ELR (cell line): ENCODE measurements at regions not wholly inside any gene's neighbourhood (a gene's known extent, or its start where the extent isn't known, plus 50 kb on each side); places are given as distances from the start of the nearest gene placed in this dataset.

Experiments
- DNase-seq: peaks from one replicate; pipeline ENCODE4 v3.0.0-alpha.2; 2015; ENCODE audit warnings: low read depth

DNA sequence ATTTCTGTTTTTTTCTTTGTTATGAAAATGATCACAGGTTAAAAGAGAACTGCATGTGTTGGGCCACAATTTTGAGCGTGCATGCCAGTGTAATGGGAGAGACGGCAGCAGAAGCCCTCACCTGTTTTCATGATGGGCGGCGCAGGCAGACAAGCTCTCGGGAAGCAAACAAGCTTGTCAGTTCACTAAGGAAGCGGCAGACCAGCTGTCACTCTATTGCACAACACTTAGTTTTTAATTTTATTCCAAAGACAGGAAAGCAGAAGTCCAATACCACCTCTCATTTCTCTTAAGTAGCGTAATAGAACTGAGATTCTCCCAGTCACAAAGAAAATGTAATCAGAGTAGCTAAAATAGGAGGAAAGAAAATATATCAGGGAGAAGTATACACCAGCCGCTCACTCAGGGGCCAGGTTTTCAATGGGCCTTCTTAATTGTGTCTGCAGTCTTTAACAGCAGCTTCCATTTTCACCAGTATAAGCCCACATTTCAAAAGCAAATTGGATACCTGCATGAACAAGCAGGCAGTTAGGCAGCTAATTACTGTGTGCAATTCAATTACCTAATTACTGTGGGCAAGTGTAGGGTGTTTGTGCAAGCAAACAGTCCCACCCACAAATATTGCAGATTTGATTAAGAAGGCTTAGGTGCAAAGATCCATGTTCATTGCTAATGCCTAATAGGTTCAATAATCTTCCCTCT, 711.4 kb downstream of the DIAPH3 start:
- DNase-seq, result no peak

DNA sequence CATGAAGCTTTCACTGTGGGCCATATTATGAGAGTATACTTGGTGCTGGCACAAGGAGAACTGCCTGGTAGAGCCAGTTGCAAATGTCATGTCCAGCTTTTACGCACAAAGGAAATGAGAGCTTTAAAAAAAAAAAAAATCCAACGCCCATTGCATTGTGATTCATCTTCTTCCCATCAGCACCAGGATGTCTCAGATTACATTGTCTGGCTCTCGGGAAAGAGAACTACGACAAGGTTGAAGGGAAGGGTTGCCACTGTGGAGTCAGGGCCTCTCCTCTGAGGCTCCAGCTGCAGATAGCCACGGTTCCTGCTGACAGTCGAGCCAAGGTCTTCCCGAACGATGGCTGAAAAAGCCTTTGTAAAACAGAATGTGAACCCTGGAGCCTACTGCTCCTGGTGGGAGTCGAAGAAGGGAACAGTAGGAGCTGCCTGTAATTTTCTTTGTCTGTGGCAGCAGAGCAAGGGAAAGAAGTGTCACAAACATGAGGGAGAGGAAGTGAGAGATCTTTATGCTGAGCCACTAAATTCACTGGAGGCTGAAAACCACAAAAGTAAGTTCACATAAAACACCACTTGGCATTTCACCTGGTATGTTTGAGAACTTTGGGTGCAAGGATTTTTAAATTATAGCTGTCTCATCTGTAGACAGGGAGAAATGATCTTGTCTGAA, 704.7 kb downstream of the DIAPH3 start:
- DNase-seq, result peak; percentile 47

DNA sequence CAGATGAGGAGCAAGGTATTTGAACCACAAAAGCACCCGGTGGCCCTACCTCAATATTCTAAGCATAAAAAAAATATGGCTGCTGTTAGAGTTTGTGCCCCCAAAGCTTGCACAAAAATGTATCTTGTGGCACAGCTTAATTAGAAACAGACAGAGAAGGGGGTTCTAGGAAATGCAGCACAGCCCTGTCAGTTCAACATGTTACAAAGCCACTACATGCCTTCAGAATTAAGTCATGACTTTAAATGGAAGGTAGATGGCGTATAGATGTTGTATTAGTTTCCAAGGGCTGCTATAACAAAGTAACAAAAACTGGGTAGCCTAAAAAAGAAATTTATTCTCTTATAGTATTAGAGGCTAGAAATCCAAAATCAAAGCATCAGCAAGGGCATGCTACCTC, 703.8 kb downstream of the DIAPH3 start:
- DNase-seq, result no peak

DNA sequence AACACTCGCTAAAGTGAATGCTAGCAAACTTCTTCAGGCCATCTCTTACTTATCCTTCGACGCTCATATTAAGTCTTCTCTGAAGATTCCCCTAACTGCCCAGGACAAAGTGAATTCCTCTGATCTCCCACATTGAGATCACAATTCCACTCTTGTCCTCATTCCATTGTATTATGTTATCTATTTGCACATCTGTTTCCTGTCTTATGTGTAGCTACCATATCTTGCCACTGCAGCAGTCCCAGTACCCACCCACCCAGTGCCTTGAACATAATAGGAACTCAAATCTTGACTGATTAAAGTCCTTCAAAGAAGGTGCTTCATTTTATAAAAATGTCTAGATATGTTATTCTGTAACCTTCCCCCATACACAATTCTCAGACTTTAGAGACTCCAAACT, 702.3 kb downstream of the DIAPH3 start:
- DNase-seq, result no peak

DNA sequence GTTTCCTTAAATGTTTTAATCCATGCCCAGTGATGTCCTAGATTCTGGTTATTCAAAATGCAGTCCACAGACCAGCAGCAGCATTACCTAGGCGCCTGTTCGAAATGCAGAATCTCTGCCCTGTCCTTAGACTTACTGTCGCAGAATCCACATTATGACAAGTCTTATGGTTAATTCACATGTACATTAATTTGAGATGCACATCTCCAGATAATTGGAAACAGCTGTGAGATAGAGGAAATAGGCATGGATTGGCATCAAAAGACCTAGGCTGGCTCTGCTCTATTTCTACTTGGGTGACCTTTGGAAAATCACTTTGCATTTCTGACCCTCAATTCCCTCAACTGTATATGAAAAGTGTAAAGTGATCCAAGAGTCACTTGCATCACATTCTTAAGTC, 700.7 kb downstream of the DIAPH3 start:
- no peak for DNase-seq

DNA sequence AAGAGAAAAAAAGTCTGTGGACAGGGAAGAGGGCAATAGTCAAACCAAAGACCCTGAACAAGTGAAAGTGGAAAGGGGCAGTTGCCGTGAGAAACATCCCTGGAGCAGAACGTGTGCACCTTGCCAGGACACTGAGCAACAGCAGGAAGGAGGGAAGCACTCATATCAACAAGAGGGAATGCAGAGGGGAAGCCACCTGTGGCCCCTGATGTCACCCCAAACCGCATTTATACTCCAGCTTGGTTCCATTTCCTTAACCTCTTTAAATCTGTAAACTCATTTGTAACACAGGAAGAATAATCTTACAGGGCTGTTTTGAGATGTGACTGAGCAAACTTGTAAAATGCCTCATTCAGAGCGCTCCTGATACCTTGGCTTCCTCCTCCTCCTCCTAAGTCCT, 698.8 kb downstream of the DIAPH3 start:
- DNase-seq, result no peak

DNA sequence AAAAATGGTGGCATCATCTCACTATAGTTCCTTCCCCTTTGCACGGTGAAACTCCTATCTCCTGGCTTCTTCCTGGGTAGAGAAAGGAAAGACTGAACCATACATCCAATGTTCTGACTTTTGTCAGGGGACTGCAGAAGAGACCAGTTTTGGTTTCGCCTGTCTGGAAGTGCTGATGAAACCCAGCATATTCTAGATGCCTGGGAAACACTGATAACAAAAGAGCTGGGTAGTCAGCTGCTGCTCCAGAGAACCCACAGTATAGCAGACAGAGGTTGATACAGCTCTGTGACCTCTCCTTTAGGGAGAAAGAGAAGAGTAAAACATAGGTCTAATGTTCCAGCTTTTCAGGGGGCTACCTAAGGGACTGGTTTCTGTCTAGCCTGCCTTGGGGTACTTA, 695.3 kb downstream of the DIAPH3 start:
- no peak for DNase-seq

DNA sequence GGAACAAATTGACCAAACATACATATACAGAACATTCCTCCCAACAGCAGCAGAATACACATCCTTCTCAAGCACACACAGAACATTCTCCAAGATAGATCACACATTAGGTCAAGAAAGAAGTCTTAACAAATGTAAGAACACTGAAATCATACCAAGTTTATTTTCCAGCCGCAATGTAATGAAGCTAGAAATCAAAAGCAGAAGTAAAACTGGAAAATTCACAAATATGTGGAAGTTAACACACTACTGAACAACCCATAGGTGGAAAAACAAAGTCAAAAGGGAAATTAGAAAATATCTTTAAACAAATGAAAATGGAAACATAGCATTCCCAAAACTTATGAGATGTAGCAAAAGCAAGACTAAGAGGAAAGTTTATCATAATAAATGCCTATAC, 692.6 kb downstream of the DIAPH3 start:
- no peak for DNase-seq

DNA sequence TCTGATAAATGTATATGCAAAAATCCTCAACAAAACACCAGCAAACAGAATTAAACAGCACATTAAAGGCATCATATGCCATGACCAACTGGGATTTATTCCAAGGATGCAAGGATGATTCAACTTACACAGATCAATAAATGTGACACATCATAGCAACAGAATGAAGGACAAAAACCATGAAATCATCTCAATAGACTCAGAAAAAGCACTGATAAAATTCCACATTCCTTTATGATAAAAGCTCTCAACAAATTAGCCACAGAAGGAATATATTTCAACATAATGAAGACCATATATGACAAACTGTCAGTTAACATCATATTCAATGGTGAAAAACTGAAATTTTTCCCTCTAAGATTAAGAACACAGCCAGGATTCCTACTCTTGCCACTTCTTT, 691.6 kb downstream of the DIAPH3 start:
- peak; percentile 7 for DNase-seq

DNA sequence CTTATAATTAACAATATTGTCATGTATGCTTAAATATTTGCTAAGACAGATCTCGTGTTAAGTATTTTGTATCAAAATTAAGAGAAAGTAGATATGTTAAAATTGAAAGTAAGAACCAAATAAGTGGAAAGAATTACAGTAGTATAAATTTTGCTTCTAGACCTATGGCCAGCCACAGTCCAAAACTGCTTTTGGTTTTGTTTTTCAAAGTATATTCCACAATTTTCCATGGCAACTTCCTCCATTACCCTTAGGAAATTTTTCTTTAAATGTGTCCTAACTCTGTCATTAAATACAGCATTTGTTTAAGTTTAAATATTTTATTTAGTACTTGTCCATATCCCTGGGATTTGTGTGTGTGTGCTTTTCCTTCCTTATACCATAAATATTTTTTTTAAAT, 689.0 kb downstream of the DIAPH3 start:
- DNase-seq, result no peak

DNA sequence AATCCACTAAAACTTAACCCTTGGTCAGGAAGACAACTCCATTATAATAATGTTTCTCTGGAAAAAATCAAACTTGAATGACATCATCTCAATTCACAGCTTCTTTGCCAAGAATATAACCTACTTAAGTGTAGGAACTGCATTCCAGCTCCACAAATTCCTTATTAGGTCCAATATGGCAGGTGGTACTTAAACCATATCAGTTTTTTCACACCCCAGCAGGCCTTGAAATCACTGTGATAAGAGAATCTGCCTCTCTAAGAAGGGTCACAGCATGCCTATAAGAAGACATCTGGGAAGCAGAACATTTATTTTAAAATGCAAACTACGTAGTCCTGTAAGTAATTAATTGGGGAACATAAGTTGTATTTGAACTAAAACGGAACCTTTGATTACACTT, 687.8 kb downstream of the DIAPH3 start:
- no peak for DNase-seq

DNA sequence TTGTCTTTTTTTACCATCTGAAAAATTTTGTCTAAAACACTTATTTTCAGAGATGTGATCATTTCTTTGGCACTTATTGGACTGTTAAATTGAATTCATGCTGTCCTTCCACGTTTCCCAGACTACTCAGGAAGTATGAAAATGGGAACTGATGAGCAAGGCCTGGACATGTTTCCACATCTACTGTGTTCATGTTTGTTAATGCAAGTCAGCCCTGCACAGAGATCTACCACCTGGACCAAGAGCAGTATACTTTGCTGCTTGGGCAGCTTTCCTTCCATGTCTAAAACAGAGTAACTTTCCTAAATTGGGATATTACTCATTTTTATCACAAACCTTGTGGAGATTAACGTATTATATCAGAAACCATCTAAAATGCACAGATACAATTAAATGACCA, 687.4 kb downstream of the DIAPH3 start:
- DNase-seq, result no peak

DNA sequence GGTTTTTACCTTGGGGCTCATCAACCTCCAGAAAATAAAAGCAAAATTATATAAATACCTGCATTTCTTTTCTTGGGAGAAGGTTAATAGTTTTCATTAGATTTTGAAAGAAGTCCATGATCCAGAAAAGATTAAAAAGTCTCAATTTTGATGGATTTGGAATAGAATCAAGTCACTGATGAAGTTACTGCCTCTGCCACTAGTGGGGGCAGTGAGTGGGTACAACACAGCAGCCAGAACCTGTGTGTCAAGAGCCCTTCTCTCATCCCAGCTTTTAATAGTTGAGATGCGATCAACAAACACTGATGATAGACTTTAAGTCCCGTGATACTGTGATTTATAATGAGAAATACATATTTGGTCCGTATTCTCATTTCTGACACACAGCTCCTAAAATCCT, 686.7 kb downstream of the DIAPH3 start:
- DNase-seq, result no peak

DNA sequence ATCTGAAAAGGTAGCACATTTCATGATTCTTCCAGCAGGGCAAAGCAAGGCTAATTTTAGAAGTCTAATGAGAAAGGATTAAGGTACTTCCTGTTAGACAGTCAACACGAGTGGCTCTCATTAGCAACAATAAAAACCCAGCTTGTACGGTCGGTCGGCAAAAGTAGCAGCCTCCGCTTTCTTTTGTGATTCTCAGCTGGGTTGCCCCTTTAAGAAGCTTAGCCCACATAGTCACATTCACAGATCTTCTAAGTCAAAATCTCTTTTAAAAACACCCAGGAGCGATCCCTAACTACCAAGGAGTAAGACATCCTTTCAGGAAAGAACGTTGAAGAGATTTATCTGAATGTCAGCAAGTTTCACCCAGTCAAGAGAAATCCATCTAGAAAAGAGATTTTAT, 684.8 kb downstream of the DIAPH3 start:
- no peak for DNase-seq

DNA sequence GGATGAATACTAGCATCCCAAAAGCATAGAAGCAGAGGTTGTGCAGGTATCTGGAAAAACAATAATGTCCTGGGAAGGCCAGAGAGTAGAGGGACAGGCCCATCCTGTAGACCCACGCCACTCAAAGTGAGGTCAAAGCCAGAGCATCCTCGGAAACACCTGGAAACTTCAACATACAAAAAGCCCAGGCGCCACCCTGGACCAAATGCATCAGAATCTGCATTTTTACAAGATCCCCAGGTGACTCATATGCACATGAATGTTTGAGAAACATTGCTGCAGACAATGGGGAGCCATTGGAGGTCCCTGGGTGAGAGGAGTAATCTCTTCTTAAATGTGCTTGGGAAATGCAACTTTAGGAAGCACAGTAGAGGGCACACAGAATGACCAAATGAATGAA, 684.1 kb downstream of the DIAPH3 start:
- no peak for DNase-seq

DNA sequence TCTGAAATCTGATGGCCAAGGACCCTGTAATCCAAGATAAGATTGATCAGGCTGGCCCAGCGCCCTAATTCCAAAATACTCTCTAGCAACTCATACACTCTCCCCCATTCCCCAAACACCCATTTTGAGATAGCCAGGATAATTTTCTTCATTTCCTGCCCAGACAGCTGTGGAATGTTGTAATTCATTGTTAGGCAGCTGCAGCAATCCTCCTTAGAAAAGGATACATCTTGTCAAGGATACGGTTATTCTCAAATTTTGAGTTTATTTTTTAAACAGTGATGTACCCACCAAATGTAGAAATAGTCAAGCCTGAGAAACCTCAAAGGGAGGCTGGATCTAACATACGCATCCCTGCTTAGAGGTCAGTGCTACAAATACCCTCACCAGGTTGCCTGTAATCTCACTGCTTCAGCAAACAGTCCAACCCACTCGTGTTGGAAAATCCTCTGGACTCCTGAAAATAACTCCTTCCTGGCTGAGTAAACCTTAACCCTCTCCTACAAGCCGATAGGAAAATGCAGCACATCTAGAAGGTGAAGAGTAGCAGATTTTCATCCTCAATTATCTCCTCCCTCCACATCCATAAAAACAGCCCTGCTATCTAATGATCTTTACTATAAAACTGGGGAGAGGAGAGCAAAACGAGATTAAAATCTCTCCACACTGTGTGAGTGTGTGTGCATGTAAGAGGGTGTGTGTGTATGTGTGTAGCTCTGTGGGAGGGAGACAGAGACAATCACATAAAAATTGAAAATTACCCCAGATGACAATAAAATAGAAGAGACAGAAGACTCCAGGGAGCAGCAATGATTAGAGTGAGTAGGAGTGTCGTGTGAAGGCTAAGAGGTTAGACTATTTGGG, 683.1 kb downstream of the DIAPH3 start:
- no peak for DNase-seq

DNA sequence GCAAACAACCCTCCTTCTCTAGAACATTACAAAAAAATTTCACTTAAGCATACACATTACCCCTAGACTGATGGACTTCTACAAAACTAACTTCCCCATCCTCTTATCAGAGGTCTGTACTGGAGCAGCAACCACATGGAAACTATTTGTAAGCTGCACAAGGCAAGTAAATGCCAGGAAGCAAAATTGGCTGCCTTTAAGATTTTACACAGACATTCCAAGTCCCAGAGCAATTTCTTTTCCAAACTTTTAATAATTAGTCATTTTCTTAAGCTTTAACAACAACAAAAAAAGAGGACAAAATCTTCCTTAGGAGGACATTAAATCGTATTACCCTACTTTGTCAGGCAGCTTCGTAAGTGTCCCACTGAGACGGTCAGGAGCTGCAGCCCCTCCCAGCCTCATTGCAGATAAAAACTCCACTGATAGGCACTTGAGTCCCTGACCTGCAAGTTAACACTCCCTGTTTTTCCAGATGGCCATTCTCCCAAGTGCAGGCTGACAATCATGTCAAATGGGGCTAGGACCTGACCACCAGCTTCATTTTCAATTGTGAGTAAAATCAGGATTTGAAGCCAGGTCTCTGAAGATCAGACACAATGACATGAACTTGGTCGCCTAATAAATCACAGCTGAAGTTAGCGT, 680.1 kb downstream of the DIAPH3 start:
- no peak for DNase-seq

DNA sequence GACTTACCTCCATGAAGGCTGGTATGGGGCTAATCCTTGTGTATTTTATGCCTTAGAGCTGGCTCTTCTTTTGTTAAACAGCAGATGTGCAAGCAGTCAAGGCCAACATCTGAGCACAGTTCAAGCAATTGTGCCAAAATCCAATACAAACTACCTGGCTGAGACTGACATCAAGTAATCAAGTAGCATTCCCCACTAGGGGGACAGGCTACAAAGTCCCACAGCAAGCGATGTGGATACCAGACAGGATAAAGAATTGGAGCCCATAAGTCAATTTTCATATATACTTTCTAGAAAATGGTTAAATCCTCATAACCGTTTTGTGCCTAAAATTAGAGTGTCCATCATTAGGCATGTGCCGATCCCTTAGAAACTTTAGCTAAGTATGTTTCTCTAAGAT, 675.8 kb downstream of the DIAPH3 start:
- DNase-seq, result no peak

DNA sequence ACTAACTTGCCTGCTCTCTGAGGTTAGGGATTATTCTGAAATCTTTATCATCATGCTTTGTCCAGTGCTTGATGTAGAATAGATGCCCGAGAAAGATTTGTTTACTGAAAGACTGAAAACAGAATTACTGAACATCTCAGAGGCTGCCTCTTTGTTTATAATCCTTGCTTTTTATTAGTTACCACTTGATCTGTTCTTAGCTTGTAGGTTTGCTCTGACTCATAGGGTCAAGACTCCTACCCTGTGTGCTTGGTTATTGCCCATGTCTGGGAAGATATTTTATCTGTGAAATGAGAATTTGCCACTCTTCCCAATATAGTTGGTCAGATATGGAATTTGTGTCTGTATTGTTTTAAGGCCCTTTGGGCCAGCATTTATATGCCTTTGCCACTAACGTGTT, 675.3 kb downstream of the DIAPH3 start:
- DNase-seq, result no peak

DNA sequence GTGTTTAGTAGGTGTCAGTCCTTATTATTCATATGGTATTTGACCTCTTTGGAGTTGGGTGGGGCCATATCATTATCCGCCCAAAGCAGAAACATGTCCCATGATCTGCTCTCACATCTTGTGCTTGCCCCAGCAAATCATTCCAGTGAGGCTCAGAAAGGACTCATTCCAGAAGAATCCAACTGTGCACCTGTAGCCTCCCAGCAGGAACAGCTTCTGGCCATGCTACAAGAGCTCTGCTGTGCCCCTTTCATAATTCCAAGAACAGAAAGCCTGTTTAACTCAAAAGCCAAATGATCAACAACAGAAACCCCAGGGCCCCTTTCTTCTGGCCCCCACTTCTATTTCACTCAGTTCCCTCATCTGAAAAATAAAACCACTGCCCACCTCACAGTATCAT, 673.1 kb downstream of the DIAPH3 start:
- DNase-seq, result no peak

DNA sequence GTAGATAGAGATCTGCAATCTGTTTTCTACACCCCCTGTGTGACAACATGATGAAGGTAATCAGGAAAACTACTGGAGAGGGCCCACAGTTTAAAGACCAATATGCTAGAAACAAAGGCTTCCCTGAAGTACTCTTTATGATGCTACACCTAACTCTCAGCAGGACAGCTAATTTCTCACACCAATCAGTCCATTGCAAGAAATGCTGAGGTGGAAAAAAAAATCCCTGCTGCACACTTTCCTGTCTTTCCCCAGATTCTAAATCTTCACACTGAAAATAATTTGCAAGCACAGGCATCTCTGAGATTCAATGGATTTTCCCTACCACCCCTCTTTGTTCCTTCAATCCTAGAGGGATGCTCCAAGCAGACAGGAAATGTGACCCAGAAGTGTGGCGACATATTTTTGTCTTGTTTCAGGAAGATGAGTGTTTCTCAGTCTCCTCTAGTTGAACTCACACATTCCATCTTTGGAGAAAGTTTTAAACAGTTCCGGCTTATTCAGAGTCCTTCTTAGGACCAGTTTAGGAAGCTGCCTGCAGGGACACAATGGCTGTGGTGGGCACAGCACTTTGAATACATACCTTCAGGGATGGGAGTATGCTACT, 671.6 kb downstream of the DIAPH3 start:
- DNase-seq, result no peak

DNA sequence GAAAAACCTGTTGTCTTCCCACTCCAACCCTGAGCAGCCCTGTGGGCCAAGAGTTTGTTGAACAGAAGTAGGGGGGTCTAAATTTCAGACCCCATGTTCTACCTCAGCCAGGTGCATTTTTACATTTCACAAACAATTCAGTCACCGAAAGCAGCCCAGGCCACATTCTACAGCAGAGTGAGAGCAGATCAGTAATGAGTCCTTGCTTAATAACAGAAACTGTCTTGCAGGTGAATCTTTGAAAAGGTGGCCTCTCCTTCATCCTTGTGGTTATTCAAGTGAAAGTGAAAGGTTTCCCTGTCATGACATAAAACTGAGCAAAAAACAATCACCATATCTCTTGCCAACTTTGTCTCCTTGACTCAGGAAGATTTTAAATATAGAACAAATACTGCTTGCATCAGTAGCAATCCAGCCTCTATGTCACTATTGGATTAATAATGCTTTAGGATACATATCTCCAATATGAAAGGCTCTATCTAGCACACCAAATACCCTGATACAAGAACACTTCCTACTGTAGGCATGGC, 670.2 kb downstream of the DIAPH3 start:
- DNase-seq, result no peak
